OCI-LY7 (cell line): ENCODE measurements at regions not wholly inside any gene's neighbourhood (a gene's known extent, or its start where the extent isn't known, plus 50 kb on each side); places are given as distances from the start of the nearest gene placed in this dataset.

ENCODE experiments used
- BruUV-seq: library from RNA; stranded (reverse); fragments of 400-500 nt; replicated peaks from 2 replicates; lab custom pipeline; 2021; lab: Mats Ljungman, UMichigan
- CTCF ChIA-PET: fragments of 300-600 bp; sonication (Branson Sonifier 250); formaldehyde crosslinking; loops from one replicate; lab custom pipeline; 2022; ENCODE audit warnings: antibody characterized with exemption; ENCODE audit not compliant: unreplicated experiment; lab: Charles Lee
- POLR2A ChIA-PET: fragments of 300-600 bp; sonication (Branson Sonifier 250); formaldehyde crosslinking; loops from one replicate; lab custom pipeline; 2022; ENCODE audit warnings: antibody characterized with exemption; lab: Charles Lee
- DNase-seq: peaks from one replicate; pipeline ENCODE4 v3.0.0-alpha.2; 2015; ENCODE audit warnings: low spot score
- H2AFZ ChIP-seq: fragments of 200-600 bp; sonication (generic), shearing (Covaris generic); 2 replicates; pipeline ENCODE4 v1.6.1; 2014; ENCODE audit warnings: mild to moderate bottlenecking, antibody characterized with exemption, low read length, moderate library complexity
- H3K27ac ChIP-seq: fragments of 200-600 bp; sonication (generic); 2 replicates; pipeline ENCODE4 v1.5.1; 2014; ENCODE audit warnings: mixed run types, low read depth, mild to moderate bottlenecking, moderate library complexity, low read length, inconsistent platforms; ENCODE audit not compliant: poor library complexity, severe bottlenecking
- H3K36me3 ChIP-seq: fragments of 200-600 bp; sonication (generic); 2 replicates; pipeline ENCODE4 v1.6.1; 2014; ENCODE audit warnings: mild to moderate bottlenecking, antibody characterized with exemption, low read length, moderate library complexity, mixed read lengths; ENCODE audit not compliant: insufficient read depth
- H3K4me1 ChIP-seq: fragments of 200-600 bp; sonication (generic); 2 replicates; pipeline ENCODE4 v1.5.1; 2014; ENCODE audit warnings: mild to moderate bottlenecking, low read length; ENCODE audit not compliant: insufficient read depth, poor library complexity, severe bottlenecking
- H3K4me2 ChIP-seq: fragments of 200-600 bp; sonication (generic); 2 replicates; pipeline ENCODE4 v1.6.1; 2014; ENCODE audit warnings: mild to moderate bottlenecking, low read length
- H3K4me3 ChIP-seq: fragments of 200-600 bp; sonication (generic); 2 replicates; pipeline ENCODE4 v1.5.1; 2014; ENCODE audit warnings: mild to moderate bottlenecking, low read depth, low read length; ENCODE audit not compliant: poor library complexity, severe bottlenecking
- H3K79me2 ChIP-seq: fragments of 200-600 bp; sonication (generic); 2 replicates; pipeline ENCODE4 v1.6.1; 2016; ENCODE audit warnings: low read depth, mild to moderate bottlenecking, low read length, moderate library complexity, mixed read lengths; ENCODE audit not compliant: insufficient read depth
- H3K9me2 ChIP-seq: fragments of 200-600 bp; sonication (generic); 2 replicates; pipeline ENCODE4 v1.6.1; 2016; ENCODE audit warnings: mild to moderate bottlenecking, low read length, mixed read lengths; ENCODE audit not compliant: insufficient read depth
- H3K9me3 ChIP-seq: fragments of 200-600 bp; sonication (generic); 2 replicates; pipeline ENCODE4 v1.6.1; 2014; ENCODE audit warnings: mild to moderate bottlenecking, mixed run types, low read length, mixed read lengths
- H4K20me1 ChIP-seq: fragments of 200-600 bp; sonication (generic); 2 replicates; pipeline ENCODE4 v1.6.1; 2014; ENCODE audit warnings: mild to moderate bottlenecking, antibody characterized with exemption, low read length, moderate library complexity, mixed read lengths; ENCODE audit not compliant: insufficient read depth
- CTCF ChIP-seq: fragments of 200-600 bp; sonication (generic); conservative IDR thresholded peaks from 2 replicates; pipeline ENCODE4 v1.5.1; 2014; ENCODE audit warnings: mild to moderate bottlenecking, antibody characterized with exemption, low read length, moderate library complexity, mixed read lengths
- EZH2phosphoT487 ChIP-seq: fragments of 200-600 bp; sonication (generic); IDR thresholded peaks from 2 replicates; pipeline ENCODE4 v1.6.1; 2018; ENCODE audit warnings: low read depth, borderline replicate concordance, mild to moderate bottlenecking, mixed run types, antibody characterized with exemption, low read length, moderate library complexity, mixed read lengths
- intact Hi-C: fragments of 100-400 bp; cut with micrococcal nuclease; formaldehyde crosslinking; loops from one replicate; pipeline ENCODE4 v1.10.0; 2022; ENCODE audit not compliant: unreplicated experiment

- ChIA-PET POLR2A (no interaction called here), CTCF (no interaction called here)
- H3K27ac ChIP-seq: no peak overlapping the region
- H4K20me1 ChIP-seq: no peaks in the 10 kb centered on the region
- peaks cover 13% of the 10 kb centered on the region for H3K9me3 ChIP-seq
- no peaks in the 10 kb centered on the region for H3K9me2 ChIP-seq
- intact Hi-C loops: no loop called here
- no peak overlapping the region for H3K4me3 ChIP-seq
- no peaks in the 10 kb centered on the region for H3K4me1 ChIP-seq
- TF ChIP-seq CTCF (no peak), EZH2phosphoT487 (no peak)
- no peaks in the 10 kb centered on the region for H3K36me3 ChIP-seq
- H2AFZ ChIP-seq: no peak overlapping the region
- DNase-seq: no peak
- no peaks in the 10 kb centered on the region for H3K79me2 ChIP-seq
- no TSS peak for BruUV-seq
- no peak overlapping the region for H3K4me2 ChIP-seq
Observed at GRCh38 chr5:2549900-2550299, 201.6 kb downstream of the IRX2 start.

- Histone ChIP-seq H3K4me1 (no peaks in the 10 kb centered on the region), H3K79me2 (no peaks in the 10 kb centered on the region), H3K4me3 (no peak overlapping the region), H3K9me2 (no peaks in the 10 kb centered on the region), H3K4me2 (no peak overlapping the region), H3K9me3 (peaks cover 13% of the 10 kb centered on the region), H4K20me1 (no peaks in the 10 kb centered on the region), H3K36me3 (no peaks in the 10 kb centered on the region), H2AFZ (no peak overlapping the region), H3K27ac (no peak overlapping the region)
- DNase-seq: no peak
- TF ChIP-seq EZH2phosphoT487: no peak
- TF ChIP-seq CTCF: no peak
- intact Hi-C loops: no loop called here
- ChIA-PET POLR2A (no interaction called here), CTCF (no interaction called here)
- no TSS peak for BruUV-seq
Observed at GRCh38 chr5:2549354-2549753, 202.1 kb downstream of the IRX2 start.

DNA sequence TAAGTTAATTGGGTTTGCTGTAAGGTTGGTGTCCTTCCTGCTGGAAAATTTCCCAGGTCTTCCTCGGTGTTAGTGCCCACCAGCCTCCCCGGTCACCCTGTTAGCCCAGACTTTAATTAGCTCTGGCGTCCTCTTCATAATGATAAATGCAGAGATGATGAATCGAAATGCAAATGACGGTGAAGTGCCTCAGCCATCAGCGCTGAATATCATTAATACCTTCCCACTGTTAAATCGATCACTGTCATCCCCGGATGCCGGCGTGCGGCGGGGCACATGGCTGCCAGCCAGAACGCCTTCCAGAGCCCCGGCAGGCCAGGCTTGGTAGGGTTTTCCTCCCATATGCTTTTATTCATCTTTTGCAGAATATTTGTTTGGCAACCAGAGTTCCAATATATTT, 204.5 kb downstream of the IRX2 start:
- Histone ChIP-seq H3K4me2 (no peak overlapping the region), H3K9me2 (no peaks in the 10 kb centered on the region), H4K20me1 (no peaks in the 10 kb centered on the region), H3K9me3 (no peaks in the 10 kb centered on the region), H3K27ac (no peak overlapping the region), H3K4me3 (no peak overlapping the region), H3K79me2 (no peaks in the 10 kb centered on the region), H3K36me3 (no peaks in the 10 kb centered on the region), H3K4me1 (no peaks in the 10 kb centered on the region), H2AFZ (no peak overlapping the region)
- intact Hi-C loops: no loop called here
- ChIA-PET CTCF (no interaction called here), POLR2A (no interaction called here)
- no peak for TF ChIP-seq CTCF
- no peak for TF ChIP-seq EZH2phosphoT487
- BruUV-seq: no TSS peak
- no peak for DNase-seq
